ENCODE measurements at regions not wholly inside any gene's neighbourhood (a gene's known extent, or its start where the extent isn't known, plus 50 kb on each side); places are given as distances from the start of the nearest gene placed in this dataset.

- TF ChIP-seq, protein P1, sequence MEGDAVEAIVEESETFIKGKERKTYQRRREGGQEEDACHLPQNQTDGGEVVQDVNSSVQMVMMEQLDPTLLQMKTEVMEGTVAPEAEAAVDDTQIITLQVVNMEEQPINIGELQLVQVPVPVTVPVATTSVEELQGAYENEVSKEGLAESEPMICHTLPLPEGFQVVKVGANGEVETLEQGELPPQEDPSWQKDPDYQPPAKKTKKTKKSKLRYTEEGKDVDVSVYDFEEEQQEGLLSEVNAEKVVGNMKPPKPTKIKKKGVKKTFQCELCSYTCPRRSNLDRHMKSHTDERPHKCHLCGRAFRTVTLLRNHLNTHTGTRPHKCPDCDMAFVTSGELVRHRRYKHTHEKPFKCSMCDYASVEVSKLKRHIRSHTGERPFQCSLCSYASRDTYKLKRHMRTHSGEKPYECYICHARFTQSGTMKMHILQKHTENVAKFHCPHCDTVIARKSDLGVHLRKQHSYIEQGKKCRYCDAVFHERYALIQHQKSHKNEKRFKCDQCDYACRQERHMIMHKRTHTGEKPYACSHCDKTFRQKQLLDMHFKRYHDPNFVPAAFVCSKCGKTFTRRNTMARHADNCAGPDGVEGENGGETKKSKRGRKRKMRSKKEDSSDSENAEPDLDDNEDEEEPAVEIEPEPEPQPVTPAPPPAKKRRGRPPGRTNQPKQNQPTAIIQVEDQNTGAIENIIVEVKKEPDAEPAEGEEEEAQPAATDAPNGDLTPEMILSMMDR (IDR thresholded peaks at IDR 0.05) = no peak
- no peak for TF ChIP-seq POLR2A (IDR thresholded peaks at IDR 0.05)
Observed at GRCh38 chr4:151613290-151613689, 147.5 kb downstream of the GATB start.
